Stomach smooth muscle (tissue), 2 donors: ENCODE measurements at regions not wholly inside any gene's neighbourhood (a gene's known extent, or its start where the extent isn't known, plus 50 kb on each side); places are given as distances from the start of the nearest gene placed in this dataset.

Experiments used
- H3K27ac ChIP-seq: one replicate; pipeline ENCODE4 v1.7.0; 2013; ENCODE audit warnings: mild to moderate bottlenecking, low read length, inconsistent platforms
- H3K27me3 ChIP-seq, 2 donors: one replicate each; pipeline ENCODE4 v1.7.0; 2013; ENCODE audit warnings: low read length in 2 of 2; ENCODE audit not compliant: insufficient read depth in 2 of 2, control insufficient read depth in 1 of 2
- H3K36me3 ChIP-seq, 2 donors: one replicate each; pipeline ENCODE4 v1.7.0; 2013; ENCODE audit warnings: low read length in 2 of 2; ENCODE audit not compliant: control insufficient read depth in 2 of 2, insufficient read depth in 2 of 2
- H3K4me1 ChIP-seq: one replicate; pipeline ENCODE4 v1.7.0; 2013; ENCODE audit warnings: low read length; ENCODE audit not compliant: control insufficient read depth, insufficient read depth
- H3K4me3 ChIP-seq, 2 donors: one replicate each; pipeline ENCODE4 v1.7.0; 2013; ENCODE audit warnings: low read length in 2 of 2
- H3K9ac ChIP-seq, 2 donors: one replicate each; pipeline ENCODE4 v1.7.0; 2013; ENCODE audit warnings: low read length in 2 of 2, mild to moderate bottlenecking in 1 of 2
- H3K9me3 ChIP-seq, 2 donors: one replicate each; pipeline ENCODE4 v1.7.0; 2013; ENCODE audit warnings: low read length in 2 of 2; ENCODE audit not compliant: control insufficient read depth in 2 of 2
- donor health status: healthy.
- donor health status: Pancreatic carcinoma.

DNA sequence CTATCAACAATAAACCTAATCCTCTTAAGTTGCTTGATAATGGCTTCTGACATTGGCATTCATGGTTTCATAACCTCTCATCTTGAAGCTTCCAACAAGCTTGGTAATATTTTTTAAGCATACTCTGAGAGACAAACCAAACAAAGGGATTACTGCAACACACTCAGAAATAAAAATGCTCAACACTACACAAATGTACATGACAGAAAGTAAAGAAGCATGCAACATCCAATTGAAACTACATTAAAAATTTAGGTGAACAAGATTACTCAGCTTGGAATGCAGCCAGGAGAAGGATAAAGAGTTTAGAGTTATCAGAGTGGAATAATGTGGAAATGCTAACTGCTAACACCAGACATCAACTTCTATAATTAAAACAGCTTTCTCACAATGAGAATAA, 1136.6 kb upstream of the PABPC4L start:
- H3K4me3 ChIP-seq: no peak overlapping the region
- no peaks in the 10 kb centered on the region for H3K36me3 ChIP-seq
- H3K4me1 ChIP-seq: no peaks in the 10 kb centered on the region
- no peaks in the 10 kb centered on the region for H3K9me3 ChIP-seq
- H3K27ac ChIP-seq: no peak overlapping the region
- no peaks in the 10 kb centered on the region for H3K27me3 ChIP-seq
- H3K9ac ChIP-seq: no peak overlapping the region

GRCh38 chr4:135325264-135325663, 1123.7 kb upstream of the PABPC4L start:
- Histone ChIP-seq H3K4me3 (no peak overlapping the region), H3K9ac (no peak overlapping the region), H3K36me3 (no peaks in the 10 kb centered on the region), H3K4me1 (no peaks in the 10 kb centered on the region), H3K9me3 (no peaks in the 10 kb centered on the region), H3K27me3 (no peaks in the 10 kb centered on the region), H3K27ac (no peak overlapping the region)

DNA sequence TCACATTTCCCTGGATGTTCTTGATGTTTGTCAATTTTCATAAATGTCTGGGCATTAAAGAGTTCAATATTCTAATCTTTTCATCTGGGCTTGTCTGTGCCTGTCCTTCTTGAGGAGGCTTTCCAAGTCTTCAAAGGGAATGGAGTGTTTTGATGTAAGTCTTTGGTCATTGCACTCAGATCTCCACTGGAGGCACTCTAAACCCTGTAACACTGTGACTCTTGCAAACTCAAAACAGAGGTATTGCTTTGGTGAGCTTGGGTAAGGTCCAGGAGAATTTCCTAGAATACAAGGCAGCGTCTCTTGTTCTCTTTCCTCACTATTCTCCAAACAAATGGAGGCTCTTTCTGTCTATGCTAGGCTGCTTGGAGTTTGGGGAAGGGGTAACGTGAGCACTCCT, 1118.1 kb upstream of the PABPC4L start:
- Histone ChIP-seq H3K27me3 (no peaks in the 10 kb centered on the region), H3K27ac (no peak overlapping the region), H3K9me3 (no peaks in the 10 kb centered on the region)

DNA sequence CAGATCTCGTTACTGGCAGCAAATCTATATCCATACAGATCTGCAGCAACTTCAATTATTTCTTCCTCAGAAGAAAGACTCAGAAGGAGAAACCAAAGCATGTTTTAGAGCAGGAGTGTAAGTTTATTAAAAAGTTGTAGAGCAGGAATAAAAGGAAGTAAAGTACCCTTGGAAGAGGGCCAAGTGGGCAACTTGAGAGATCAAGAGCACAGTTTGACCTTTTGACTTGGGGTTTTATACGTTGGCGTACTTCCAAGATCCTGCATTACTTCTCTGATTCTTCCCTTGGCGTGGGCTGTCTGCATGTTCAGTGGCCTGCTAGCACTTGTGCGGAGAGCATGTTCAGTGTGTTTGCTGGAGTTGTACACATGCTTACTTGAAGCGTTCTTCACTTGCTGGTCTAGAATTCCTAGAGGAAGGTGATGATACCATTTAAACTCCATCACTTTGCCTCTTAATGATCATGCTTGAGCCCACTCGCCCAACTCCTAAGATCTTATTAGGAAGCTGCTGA, 1114.7 kb upstream of the PABPC4L start:
- no peaks in the 10 kb centered on the region for H3K27me3 ChIP-seq
- H3K4me3 ChIP-seq: no peak overlapping the region
- no peaks in the 10 kb centered on the region for H3K9me3 ChIP-seq
- no peaks in the 10 kb centered on the region for H3K36me3 ChIP-seq
- H3K27ac ChIP-seq: no peak overlapping the region
- H3K4me1 ChIP-seq: no peaks in the 10 kb centered on the region
- H3K9ac ChIP-seq: no peak overlapping the region

More for the DNA sequence above, 1118.1 kb upstream of the PABPC4L start:
- H3K9ac ChIP-seq: no peak overlapping the region
- H3K4me3 ChIP-seq: no peak overlapping the region
- H3K36me3 ChIP-seq: no peaks in the 10 kb centered on the region
- no peaks in the 10 kb centered on the region for H3K4me1 ChIP-seq

- Histone ChIP-seq H3K4me1 (no peaks in the 10 kb centered on the region), H3K9ac (no peak overlapping the region), H3K9me3 (no peaks in the 10 kb centered on the region), H3K27me3 (no peaks in the 10 kb centered on the region), H3K36me3 (no peaks in the 10 kb centered on the region), H3K27ac (no peak overlapping the region), H3K4me3 (no peak overlapping the region)
Measured at GRCh38 chr4:135290136-135290535, 1088.5 kb upstream of the PABPC4L start.

DNA sequence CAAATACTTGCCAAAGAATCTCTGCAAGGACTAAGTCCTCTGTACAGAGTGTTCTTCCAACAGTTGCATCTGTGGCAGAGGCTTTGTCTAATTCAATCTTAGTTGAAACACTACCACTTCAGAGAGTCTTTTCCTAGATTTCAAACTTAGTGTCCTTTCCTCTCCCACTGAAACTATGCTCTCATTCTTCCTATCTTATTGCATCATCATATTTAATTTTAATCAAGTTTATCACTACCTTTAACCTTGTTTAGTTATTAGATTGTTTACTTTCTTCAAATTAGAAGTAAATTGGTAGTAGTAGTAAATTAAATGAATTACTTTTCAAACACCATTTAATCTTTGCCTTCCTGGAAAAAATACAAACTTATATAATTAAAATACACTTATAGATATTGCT, 1082.3 kb upstream of the PABPC4L start:
- Histone ChIP-seq H3K4me3 (no peak overlapping the region), H3K27ac (no peak overlapping the region), H3K36me3 (no peaks in the 10 kb centered on the region), H3K9me3 (no peaks in the 10 kb centered on the region), H3K9ac (no peak overlapping the region), H3K27me3 (no peaks in the 10 kb centered on the region), H3K4me1 (no peaks in the 10 kb centered on the region)

DNA sequence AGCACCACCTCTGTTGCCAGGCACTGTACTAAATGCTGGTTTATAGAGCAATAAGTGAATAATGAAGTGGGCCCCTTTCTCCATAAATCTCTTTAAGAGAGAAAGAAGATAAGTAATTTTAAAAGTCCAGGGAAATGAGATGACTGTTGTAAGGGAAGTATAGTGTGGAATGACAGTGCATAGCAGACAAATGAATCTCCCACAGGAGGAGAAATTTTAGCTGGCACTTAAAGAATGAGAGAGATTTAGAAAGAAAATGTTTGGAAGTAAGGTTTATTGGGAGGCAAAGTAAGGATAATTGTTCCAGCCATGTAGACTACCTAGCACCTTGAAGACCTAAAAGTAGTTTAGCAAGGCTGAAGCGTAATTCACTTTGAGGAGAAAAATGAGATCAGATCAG, 1081.1 kb upstream of the PABPC4L start:
- no peak overlapping the region for H3K4me3 ChIP-seq
- no peaks in the 10 kb centered on the region for H3K27me3 ChIP-seq
- no peaks in the 10 kb centered on the region for H3K4me1 ChIP-seq
- H3K9ac ChIP-seq: no peak overlapping the region
- no peaks in the 10 kb centered on the region for H3K9me3 ChIP-seq
- H3K27ac ChIP-seq: no peak overlapping the region
- no peaks in the 10 kb centered on the region for H3K36me3 ChIP-seq

GRCh38 chr4:135281230-135281629, 1079.6 kb upstream of the PABPC4L start:
- no peaks in the 10 kb centered on the region for H3K36me3 ChIP-seq
- H3K9me3 ChIP-seq: no peaks in the 10 kb centered on the region
- no peak overlapping the region for H3K4me3 ChIP-seq
- H3K27ac ChIP-seq: no peak overlapping the region
- no peak overlapping the region for H3K9ac ChIP-seq
- H3K4me1 ChIP-seq: no peaks in the 10 kb centered on the region
- H3K27me3 ChIP-seq: no peaks in the 10 kb centered on the region

- H3K4me1 ChIP-seq: no peaks in the 10 kb centered on the region
- H3K4me3 ChIP-seq: no peak overlapping the region
- H3K9me3 ChIP-seq: no peaks in the 10 kb centered on the region
- H3K9ac ChIP-seq: no peak overlapping the region
- H3K27ac ChIP-seq: no peak overlapping the region
- H3K27me3 ChIP-seq: no peaks in the 10 kb centered on the region
- no peaks in the 10 kb centered on the region for H3K36me3 ChIP-seq
Measured at GRCh38 chr4:135277980-135278315, 1076.4 kb upstream of the PABPC4L start.

- Histone ChIP-seq H3K9me3 (no peaks in the 10 kb centered on the region), H3K27me3 (no peaks in the 10 kb centered on the region), H3K27ac (no peak overlapping the region), H3K9ac (no peak overlapping the region), H3K36me3 (no peaks in the 10 kb centered on the region), H3K4me3 (no peak overlapping the region), H3K4me1 (no peaks in the 10 kb centered on the region)
Measured at GRCh38 chr4:135277068-135277979, 1075.7 kb upstream of the PABPC4L start.

DNA sequence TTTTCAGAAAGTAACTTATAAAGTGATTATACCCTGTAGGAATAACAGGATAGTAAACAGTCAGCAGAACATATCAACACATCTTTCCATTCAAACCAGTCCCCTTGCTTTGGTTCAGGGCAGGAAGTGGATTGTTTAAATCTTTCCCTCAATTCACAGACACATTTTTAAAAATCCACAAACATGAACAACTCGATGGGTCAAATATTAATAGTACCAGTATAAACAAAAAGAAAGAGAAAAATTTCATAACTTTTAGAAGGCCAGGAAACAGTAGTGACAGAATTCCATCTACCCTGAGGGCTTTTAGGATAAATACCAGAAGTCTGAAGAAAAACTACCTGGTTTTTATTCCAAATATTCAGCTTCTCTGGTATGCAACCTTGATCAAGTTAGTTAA, 1072.8 kb upstream of the PABPC4L start:
- no peak overlapping the region for H3K27ac ChIP-seq
- no peak overlapping the region for H3K4me3 ChIP-seq
- H3K4me1 ChIP-seq: no peaks in the 10 kb centered on the region
- H3K9me3 ChIP-seq: no peaks in the 10 kb centered on the region
- no peaks in the 10 kb centered on the region for H3K36me3 ChIP-seq
- H3K9ac ChIP-seq: no peak overlapping the region
- no peaks in the 10 kb centered on the region for H3K27me3 ChIP-seq
